AG04450 (cell line): ENCODE measurements at regions not wholly inside any gene's neighbourhood (a gene's known extent, or its start where the extent isn't known, plus 50 kb on each side); places are given as distances from the start of the nearest gene placed in this dataset.

ENCODE experiments used
- CTCF ChIA-PET: fragments of 300-600, 350-600 bp; formaldehyde crosslinking; extraction: SDS; loops from one replicate; lab custom pipeline; 2022; ENCODE audit warnings: antibody characterized with exemption, inconsistent platforms; lab: Charles Lee
- POLR2A ChIA-PET: fragments of 350-600 bp; formaldehyde crosslinking; extraction: SDS; loops from one replicate; lab custom pipeline; 2021; ENCODE audit warnings: antibody characterized with exemption, inconsistent platforms; lab: Yijun Ruan, JAX
- DNase-seq: peaks from one replicate; pipeline ENCODE4 v3.0.0-alpha.2; 2011; ENCODE audit warnings: low read depth, low spot score
- H3K27ac ChIP-seq: one replicate; pipeline ENCODE4 v1.5.1; 2012; ENCODE audit warnings: low read depth, low read length, control low read depth
- H3K27me3 ChIP-seq: one replicate; pipeline ENCODE4 v1.6.0; 2012; ENCODE audit warnings: low read length; ENCODE audit not compliant: control insufficient read depth, insufficient read depth
- H3K4me3 ChIP-seq: 2 replicates; pipeline ENCODE4 v1.5.1; 2011; ENCODE audit warnings: mild to moderate bottlenecking, low read depth, low read length, control low read depth
- H3K9me3 ChIP-seq: 2 replicates; pipeline ENCODE4 v1.5.1; 2012; ENCODE audit warnings: low read length; ENCODE audit not compliant: control insufficient read depth, insufficient read depth
- TF ChIP-seq, protein P1 (sequence below): IDR thresholded peaks from 2 replicates; pipeline ENCODE4 v1.5.1; 2011; ENCODE audit warnings: low read depth, low read length, control low read depth, inconsistent platforms

DNA sequence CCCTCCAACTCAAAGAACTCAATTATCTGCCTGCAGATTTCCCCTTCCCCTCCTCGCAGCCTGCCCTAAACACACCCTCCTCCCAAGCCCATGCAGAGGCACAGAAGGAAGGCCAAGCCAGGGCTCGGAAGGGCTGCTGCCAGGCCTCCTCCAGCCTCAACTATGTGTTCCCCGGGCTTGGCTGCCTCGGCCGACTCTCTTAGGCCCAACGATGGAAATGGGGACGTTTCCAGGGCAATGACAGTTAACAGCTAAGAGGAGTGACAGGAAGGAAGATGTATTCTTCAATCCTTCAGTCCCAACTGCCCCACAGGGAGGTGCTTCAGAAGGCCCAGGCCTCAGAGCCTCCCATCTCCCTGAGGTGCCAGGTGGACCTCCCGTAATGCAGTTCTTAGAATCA lies 104.0 kb upstream of the AKIP1 start:
- CTCF ChIA-PET: interaction anchor here (1.0 kb wide), 1 partner anchor 9 kb away, joined by 3 read pairs; no protein-coding TSS in a partner anchor

DNA sequence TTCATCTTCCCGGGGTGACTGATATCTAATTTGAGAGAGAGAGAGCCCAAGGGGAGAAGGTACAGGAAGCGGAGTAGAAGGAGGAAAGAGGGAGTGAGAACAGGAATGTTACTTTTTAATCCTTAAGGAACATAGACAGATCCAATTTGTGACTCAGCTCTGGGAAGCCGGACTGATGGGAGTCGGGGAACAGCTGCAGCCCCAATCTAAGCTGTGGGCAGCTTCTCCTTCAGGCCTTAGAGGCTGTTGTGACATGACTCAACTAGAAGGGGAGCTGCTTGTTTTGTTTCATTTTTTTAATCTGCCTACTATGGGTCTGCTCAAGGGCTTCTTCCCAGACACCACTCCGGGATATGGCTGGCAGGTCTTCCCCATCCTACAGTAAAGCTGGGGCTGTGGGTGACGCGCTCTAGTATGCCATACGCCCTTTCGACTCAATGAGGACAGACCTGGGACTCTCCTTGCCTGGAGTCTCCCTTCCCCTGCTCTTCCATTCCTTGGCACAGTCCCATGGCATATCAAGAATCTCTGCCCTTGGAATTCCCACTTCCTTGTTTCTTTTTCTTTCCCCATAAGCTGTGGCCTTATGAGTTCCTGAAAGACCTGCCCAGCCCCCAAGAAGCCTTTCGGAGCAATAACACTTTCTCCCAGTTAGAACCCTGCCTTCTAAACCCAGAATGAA lies 103.3 kb upstream of the AKIP1 start:
- Histone ChIP-seq H3K27me3 (no peaks in the 10 kb centered on the region), H3K27ac (peak overlapping the region; percentile 92), H3K4me3 (peak overlapping the region; percentile 78), H3K9me3 (no peaks in the 10 kb centered on the region)
- peak; percentile 72 for DNase-seq
- ChIA-PET POLR2A (interaction anchor here (0.5 to 1.9 kb wide), 9 partner anchors 19 to 119 kb away, joined by 3 to 8 read pairs (median 4); no protein-coding TSS in a partner anchor), CTCF (interaction anchor here (1.0 to 1.5 kb wide), 3 partner anchors 9 to 152 kb away, joined by 3 to 4 read pairs (median 3); no protein-coding TSS in a partner anchor)
- TF ChIP-seq, protein P1, sequence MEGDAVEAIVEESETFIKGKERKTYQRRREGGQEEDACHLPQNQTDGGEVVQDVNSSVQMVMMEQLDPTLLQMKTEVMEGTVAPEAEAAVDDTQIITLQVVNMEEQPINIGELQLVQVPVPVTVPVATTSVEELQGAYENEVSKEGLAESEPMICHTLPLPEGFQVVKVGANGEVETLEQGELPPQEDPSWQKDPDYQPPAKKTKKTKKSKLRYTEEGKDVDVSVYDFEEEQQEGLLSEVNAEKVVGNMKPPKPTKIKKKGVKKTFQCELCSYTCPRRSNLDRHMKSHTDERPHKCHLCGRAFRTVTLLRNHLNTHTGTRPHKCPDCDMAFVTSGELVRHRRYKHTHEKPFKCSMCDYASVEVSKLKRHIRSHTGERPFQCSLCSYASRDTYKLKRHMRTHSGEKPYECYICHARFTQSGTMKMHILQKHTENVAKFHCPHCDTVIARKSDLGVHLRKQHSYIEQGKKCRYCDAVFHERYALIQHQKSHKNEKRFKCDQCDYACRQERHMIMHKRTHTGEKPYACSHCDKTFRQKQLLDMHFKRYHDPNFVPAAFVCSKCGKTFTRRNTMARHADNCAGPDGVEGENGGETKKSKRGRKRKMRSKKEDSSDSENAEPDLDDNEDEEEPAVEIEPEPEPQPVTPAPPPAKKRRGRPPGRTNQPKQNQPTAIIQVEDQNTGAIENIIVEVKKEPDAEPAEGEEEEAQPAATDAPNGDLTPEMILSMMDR: no peak

More for the DNA sequence above, 104.0 kb upstream of the AKIP1 start:
- no peak for DNase-seq
- TF ChIP-seq, protein P1: no peak
- no peaks in the 10 kb centered on the region for H3K27me3 ChIP-seq
- H3K9me3 ChIP-seq: no peaks in the 10 kb centered on the region
- H3K4me3 ChIP-seq: peak overlapping the region; percentile 27; the same call in 1 of the 2 replicates
- H3K27ac ChIP-seq: peak overlapping the region; percentile 92
- POLR2A ChIA-PET: interaction anchor here (1.0 to 1.9 kb wide), 7 partner anchors 19 to 119 kb away, joined by 3 to 8 read pairs (median 5); no protein-coding TSS in a partner anchor

DNA sequence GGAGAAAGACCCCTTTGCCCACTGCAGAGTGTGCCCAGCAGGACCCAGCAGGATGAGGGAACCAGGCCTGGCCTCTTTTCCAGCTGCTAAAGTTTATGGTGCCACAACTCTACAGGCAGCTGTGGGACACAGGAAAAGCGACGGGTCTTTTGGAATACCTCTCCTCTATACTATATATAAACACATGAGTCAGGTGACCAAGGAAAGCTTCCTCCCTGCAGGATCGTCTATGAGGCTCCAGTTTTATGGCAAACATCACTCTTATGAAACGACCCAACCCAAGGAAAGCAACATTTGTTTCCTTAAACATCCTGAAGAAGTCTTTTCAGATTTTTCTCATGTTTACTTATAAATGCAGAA lies 102.8 kb upstream of the AKIP1 start:
- DNase-seq: no peak
- Histone ChIP-seq H3K9me3 (no peaks in the 10 kb centered on the region), H3K4me3 (peak overlapping the region; percentile 78), H3K27me3 (no peaks in the 10 kb centered on the region), H3K27ac (peak overlapping the region; percentile 92)
- TF ChIP-seq, protein P1: no peak
- CTCF ChIA-PET: interaction anchor here (1.4 to 1.5 kb wide), 2 partner anchors 49 to 151 kb away, joined by 3 to 4 read pairs; no protein-coding TSS in a partner anchor
- POLR2A ChIA-PET: interaction anchor here (0.5 to 1.9 kb wide), 9 partner anchors 18 to 120 kb away, joined by 3 to 8 read pairs (median 4); no protein-coding TSS in a partner anchor

DNA sequence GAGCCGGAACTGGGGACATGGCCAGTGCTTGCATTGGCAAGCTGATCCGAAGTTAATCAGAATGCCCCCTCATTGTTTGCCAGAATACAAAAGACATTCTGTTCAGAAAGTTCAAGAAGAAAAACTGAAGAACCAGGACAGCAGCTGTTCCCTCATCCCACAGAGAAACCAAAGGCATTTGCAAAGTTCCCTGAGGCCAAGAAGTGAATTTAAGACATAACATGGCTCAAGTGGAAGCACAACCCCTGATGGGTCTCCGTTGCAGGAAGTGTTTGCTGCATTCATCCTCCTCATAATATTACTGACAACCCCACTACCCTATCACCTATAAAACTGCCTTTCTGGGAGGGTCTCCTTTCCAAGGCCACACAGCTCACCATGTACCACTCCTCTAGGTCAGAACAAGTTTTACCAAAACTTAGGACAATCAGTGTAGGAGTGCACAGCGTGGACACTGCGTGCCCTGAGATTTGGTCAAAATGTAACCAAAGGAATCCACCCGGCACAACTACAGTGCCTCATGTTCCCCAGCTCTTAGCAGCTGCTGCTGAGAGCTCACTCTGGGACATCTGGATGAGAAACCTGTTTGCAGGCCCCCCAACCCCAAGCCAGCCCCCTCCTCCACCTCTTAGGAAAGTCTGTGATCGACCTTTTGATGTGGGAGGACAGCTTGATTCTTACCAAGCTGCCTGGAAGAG lies 101.6 kb upstream of the AKIP1 start:
- ChIA-PET CTCF (interaction anchor here (0.6 to 1.9 kb wide), 4 partner anchors 17 to 697 kb away, joined by 3 to 6 read pairs (median 4); no protein-coding TSS in a partner anchor), POLR2A (interaction anchor here (0.6 to 2.8 kb wide), 8 partner anchors 9 to 120 kb away, joined by 3 to 26 read pairs (median 4); no protein-coding TSS in a partner anchor)
- Histone ChIP-seq H3K4me3 (peak overlapping the region; percentile 78), H3K9me3 (no peaks in the 10 kb centered on the region), H3K27me3 (no peaks in the 10 kb centered on the region), H3K27ac (peak overlapping the region; percentile 39)
- DNase-seq: no peak
- TF ChIP-seq, protein P1: no peak
